ENCODE measurements at regions not wholly inside any gene's neighbourhood (a gene's known extent, or its start where the extent isn't known, plus 50 kb on each side); places are given as distances from the start of the nearest gene placed in this dataset.

DNA sequence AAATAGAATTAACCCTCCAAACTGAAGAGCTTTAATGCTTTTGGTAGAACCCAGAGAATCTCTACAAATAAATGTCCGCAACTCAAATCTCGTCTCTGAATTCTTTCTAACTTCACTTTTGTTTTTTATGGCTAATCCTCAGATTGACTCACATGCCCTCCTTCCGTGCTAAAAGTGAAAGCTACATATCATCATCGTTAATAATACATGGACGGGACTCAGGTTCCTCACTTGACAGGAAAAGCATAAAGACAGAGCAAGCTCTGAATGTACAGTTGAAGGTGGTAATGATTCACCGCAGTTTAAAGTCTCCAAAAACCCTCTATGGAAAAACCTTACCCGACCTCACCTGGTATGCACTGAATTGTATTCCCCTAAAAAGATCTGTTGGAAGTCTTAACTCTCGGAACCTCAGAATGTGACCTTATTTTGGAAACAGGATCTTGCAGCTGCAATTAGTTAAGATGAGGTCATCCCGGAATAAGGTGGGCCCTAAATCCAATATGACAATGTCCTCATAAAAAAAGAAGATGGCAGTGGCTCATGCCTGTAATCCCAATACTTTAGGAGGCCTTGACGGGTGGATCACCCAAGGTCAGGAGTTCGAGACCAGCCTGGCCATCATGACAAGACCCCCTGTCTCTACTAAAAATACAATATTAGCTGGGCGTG is 147.4 kb upstream of the FOXN3 start:
- Histone ChIP-seq H3K27ac (replicated peaks) (no peak overlapping the region), H3K4me3 (replicated peaks; ENCODE audit: insufficient read depth, low read length) (no peak overlapping the region), H3K27me3 (ENCODE audit: insufficient read depth, poor library complexity, severe bottlenecking) (no peaks in the 10 kb centered on the region)
- no peak for DNase-seq (ENCODE audit: low read depth in 1 of 2, low spot score in 1 of 2)
- no peak for TF ChIP-seq GABPA (IDR thresholded peaks at IDR 0.05; ENCODE audit: low read depth)
- no peak for TF ChIP-seq SPI1 (IDR thresholded peaks at IDR 0.05; ENCODE audit: borderline replicate concordance, low read depth)
- TF ChIP-seq, protein P1, sequence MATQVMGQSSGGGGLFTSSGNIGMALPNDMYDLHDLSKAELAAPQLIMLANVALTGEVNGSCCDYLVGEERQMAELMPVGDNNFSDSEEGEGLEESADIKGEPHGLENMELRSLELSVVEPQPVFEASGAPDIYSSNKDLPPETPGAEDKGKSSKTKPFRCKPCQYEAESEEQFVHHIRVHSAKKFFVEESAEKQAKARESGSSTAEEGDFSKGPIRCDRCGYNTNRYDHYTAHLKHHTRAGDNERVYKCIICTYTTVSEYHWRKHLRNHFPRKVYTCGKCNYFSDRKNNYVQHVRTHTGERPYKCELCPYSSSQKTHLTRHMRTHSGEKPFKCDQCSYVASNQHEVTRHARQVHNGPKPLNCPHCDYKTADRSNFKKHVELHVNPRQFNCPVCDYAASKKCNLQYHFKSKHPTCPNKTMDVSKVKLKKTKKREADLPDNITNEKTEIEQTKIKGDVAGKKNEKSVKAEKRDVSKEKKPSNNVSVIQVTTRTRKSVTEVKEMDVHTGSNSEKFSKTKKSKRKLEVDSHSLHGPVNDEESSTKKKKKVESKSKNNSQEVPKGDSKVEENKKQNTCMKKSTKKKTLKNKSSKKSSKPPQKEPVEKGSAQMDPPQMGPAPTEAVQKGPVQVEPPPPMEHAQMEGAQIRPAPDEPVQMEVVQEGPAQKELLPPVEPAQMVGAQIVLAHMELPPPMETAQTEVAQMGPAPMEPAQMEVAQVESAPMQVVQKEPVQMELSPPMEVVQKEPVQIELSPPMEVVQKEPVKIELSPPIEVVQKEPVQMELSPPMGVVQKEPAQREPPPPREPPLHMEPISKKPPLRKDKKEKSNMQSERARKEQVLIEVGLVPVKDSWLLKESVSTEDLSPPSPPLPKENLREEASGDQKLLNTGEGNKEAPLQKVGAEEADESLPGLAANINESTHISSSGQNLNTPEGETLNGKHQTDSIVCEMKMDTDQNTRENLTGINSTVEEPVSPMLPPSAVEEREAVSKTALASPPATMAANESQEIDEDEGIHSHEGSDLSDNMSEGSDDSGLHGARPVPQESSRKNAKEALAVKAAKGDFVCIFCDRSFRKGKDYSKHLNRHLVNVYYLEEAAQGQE (IDR thresholded peaks at IDR 0.05; ENCODE audit: insufficient replicate concordance, low read depth), result no peak
- no peak for TF ChIP-seq POLR2AphosphoS5 (IDR thresholded peaks at IDR 0.05; ENCODE audit: low read depth)
- TF ChIP-seq, protein P2, sequence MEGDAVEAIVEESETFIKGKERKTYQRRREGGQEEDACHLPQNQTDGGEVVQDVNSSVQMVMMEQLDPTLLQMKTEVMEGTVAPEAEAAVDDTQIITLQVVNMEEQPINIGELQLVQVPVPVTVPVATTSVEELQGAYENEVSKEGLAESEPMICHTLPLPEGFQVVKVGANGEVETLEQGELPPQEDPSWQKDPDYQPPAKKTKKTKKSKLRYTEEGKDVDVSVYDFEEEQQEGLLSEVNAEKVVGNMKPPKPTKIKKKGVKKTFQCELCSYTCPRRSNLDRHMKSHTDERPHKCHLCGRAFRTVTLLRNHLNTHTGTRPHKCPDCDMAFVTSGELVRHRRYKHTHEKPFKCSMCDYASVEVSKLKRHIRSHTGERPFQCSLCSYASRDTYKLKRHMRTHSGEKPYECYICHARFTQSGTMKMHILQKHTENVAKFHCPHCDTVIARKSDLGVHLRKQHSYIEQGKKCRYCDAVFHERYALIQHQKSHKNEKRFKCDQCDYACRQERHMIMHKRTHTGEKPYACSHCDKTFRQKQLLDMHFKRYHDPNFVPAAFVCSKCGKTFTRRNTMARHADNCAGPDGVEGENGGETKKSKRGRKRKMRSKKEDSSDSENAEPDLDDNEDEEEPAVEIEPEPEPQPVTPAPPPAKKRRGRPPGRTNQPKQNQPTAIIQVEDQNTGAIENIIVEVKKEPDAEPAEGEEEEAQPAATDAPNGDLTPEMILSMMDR (IDR thresholded peaks at IDR 0.05; ENCODE audit: insufficient read depth, low read length), result no peak

DNA sequence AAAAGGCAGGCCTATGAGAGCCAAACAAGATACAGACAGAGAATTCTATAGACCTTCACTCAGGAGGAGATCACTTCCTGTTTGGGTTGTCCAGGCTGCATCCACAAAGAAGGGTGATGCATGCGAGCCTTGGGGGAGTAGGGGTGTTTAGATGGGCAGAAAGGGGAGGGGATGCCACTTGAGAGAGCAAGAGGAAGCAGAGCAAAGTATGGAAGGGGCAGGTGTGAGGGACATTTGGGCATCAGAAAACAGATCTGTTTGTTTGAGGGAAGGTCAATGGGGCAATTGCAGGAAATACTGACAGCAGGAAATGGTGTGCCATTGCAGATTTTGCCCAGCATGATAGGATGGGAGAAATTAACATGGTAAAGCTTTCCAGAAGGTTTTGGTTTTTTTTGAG is 146.4 kb upstream of the FOXN3 start:
- no peak for DNase-seq (ENCODE audit: low read depth in 1 of 2, low spot score in 1 of 2)
- Histone ChIP-seq H3K27ac (replicated peaks) (no peak overlapping the region), H3K4me3 (replicated peaks; ENCODE audit: insufficient read depth, low read length) (no peak overlapping the region), H3K27me3 (ENCODE audit: insufficient read depth, poor library complexity, severe bottlenecking) (no peaks in the 10 kb centered on the region)
- TF ChIP-seq POLR2AphosphoS5 (IDR thresholded peaks at IDR 0.05; ENCODE audit: low read depth), result no peak
- TF ChIP-seq SPI1 (IDR thresholded peaks at IDR 0.05; ENCODE audit: borderline replicate concordance, low read depth), result 0 out of 2 replicates have a peak, but pooled peaks have one; percentile 8

DNA sequence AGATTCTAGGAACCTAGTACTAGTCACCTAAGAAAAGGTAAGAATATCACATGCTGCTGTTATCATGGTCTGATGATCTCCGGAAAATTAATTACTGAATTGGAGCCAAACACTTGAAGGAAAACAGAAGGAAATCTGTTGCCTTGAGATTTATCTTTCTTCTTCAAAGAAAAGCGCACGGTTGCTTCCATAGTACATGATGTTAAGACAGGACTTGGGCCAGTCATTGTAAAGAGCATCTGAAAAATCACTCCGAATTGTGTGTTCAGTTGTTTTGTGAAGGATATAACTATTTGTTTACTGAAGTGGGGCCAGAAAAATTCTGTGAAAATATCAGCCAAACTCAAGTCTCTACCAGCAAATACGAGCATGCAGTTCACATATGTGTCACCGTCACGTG is 134.9 kb upstream of the FOXN3 start:
- Histone ChIP-seq H3K27me3 (ENCODE audit: insufficient read depth, poor library complexity, severe bottlenecking) (no peaks in the 10 kb centered on the region), H3K27ac (replicated peaks) (no peak overlapping the region), H3K4me3 (replicated peaks; ENCODE audit: insufficient read depth, low read length) (no peak overlapping the region)
- DNase-seq (ENCODE audit: low read depth in 1 of 2, low spot score in 1 of 2), result no peak
- TF ChIP-seq POLR2AphosphoS5 (IDR thresholded peaks at IDR 0.05; ENCODE audit: low read depth) (no peak), GABPA (IDR thresholded peaks at IDR 0.05; ENCODE audit: low read depth) (no peak), SPI1 (IDR thresholded peaks at IDR 0.05; ENCODE audit: borderline replicate concordance, low read depth) (no peak)
- TF ChIP-seq, protein P2 (IDR thresholded peaks at IDR 0.05; ENCODE audit: insufficient read depth, low read length), result no peak
- TF ChIP-seq, protein P1 (IDR thresholded peaks at IDR 0.05; ENCODE audit: insufficient replicate concordance, low read depth), result no peak

DNA sequence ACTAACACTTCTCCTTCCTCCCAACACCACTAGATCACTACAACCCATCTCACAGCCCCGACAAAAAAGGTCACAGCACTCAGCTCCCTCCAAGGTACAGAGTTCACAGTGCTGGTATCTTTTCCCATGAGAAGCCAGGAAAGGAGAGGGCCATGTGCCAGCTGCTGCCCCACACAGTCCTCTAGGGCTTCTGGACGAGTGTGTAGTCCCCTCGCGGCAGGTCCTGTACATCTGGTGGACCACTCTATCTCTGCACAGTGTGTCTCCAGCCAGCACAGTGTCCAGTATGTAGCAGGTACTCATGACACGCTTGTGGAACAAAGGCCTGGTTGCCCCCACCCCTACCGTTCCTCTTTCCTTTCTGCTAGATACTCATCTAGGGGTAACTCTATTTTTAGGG is 134.4 kb upstream of the FOXN3 start:
- no peak for TF ChIP-seq GABPA (IDR thresholded peaks at IDR 0.05; ENCODE audit: low read depth)
- TF ChIP-seq SPI1 (IDR thresholded peaks at IDR 0.05; ENCODE audit: borderline replicate concordance, low read depth), result no peak
- no peak for TF ChIP-seq POLR2AphosphoS5 (IDR thresholded peaks at IDR 0.05; ENCODE audit: low read depth)
- TF ChIP-seq, protein P2 (IDR thresholded peaks at IDR 0.05; ENCODE audit: insufficient read depth, low read length), result no peak
- TF ChIP-seq, protein P1 (IDR thresholded peaks at IDR 0.05; ENCODE audit: insufficient replicate concordance, low read depth), result no peak
- Histone ChIP-seq H3K4me3 (replicated peaks; ENCODE audit: insufficient read depth, low read length) (no peak overlapping the region), H3K27me3 (ENCODE audit: insufficient read depth, poor library complexity, severe bottlenecking) (no peaks in the 10 kb centered on the region), H3K27ac (replicated peaks) (no peak overlapping the region)
- no peak for DNase-seq (ENCODE audit: low read depth in 1 of 2, low spot score in 1 of 2)
